K562 (cell line): ENCODE measurements at regions not wholly inside any gene's neighbourhood (a gene's known extent, or its start where the extent isn't known, plus 50 kb on each side); places are given as distances from the start of the nearest gene placed in this dataset.
"Not testable (repeated sequence)": the region's sequence is repeated elsewhere in the genome, so short reads cannot be mapped to it uniquely, and the experiment has no call there.

Source experiments
- ATAC-seq: fragments of 200-7000 bp; cut with Tn5 transposase; 3 replicates; pipeline ENCODE4 v1.9.1; 2020; ENCODE audit warnings: moderate library complexity
- BruUV-seq: library from RNA; stranded (reverse); fragments of 400-500 nt; replicated peaks from 2 replicates; lab custom pipeline; 2021; lab: Mats Ljungman, UMichigan
- CTCF ChIA-PET: fragments of 300-600 bp; formaldehyde crosslinking; extraction: SDS; loops from one replicate; lab custom pipeline; 2021; ENCODE audit warnings: low intra/inter-chr PET ratio; lab: Yijun Ruan, JAX
- POLR2A ChIA-PET: fragments of 300-600, 350-650 bp; sonication (Branson Sonifier 250); formaldehyde crosslinking; extraction: SDS; loops from one replicate; lab custom pipeline; 2021; ENCODE audit warnings: antibody characterized with exemption, inconsistent platforms; lab: Yijun Ruan, JAX
- DNase-seq, 4 experiments: peaks; one replicate each; pipeline versions ENCODE4 v3.0.0 to v3.0.0-alpha.2; 2011 to 2018; ENCODE audit warnings: low spot score in 3 of 4, mixed read lengths in 3 of 4; ENCODE audit errors: extremely low read depth in 1 of 4
- FAIRE-seq: peaks from 2 replicates; lab custom pipeline; 2011; peaks lifted over from hg19 to GRCh38; lab: Jason Lieb, UNC
- H2AFZ ChIP-seq: 2 replicates; pipeline ENCODE4 v1.6.0; 2011; ENCODE audit warnings: low read depth, low read length, control low read depth, inconsistent platforms
- H3K27ac ChIP-seq: fragments of 200-600 bp; 3 replicates; pipeline ENCODE4 v1.8.0; 2011; ENCODE audit warnings: low read depth, mild to moderate bottlenecking, control low read depth, inconsistent platforms, low read length, moderate library complexity, mixed read lengths; ENCODE audit errors: extremely low read depth
- H3K27me3 ChIP-seq, 2 experiments: fragments of 300-600 bp in 1 of 2; 2 replicates in 1 of 2; 3 replicates in 1 of 2; pipeline versions ENCODE4 v1.6.0 to v1.8.0; 2011; ENCODE audit warnings: inconsistent platforms in 2 of 2, low read length in 2 of 2, mild to moderate bottlenecking in 1 of 2, mixed read lengths in 1 of 2, moderate library complexity in 1 of 2; ENCODE audit not compliant: control insufficient read depth in 2 of 2, insufficient read depth in 2 of 2
- H3K36me3 ChIP-seq: fragments of 300-600 bp; 3 replicates; pipeline ENCODE4 v1.8.0; 2011; ENCODE audit warnings: mild to moderate bottlenecking, low read length, inconsistent platforms; ENCODE audit not compliant: control insufficient read depth, insufficient read depth
- H3K4me1 ChIP-seq, 2 experiments: fragments of 200-600 bp in 1 of 2; replicated peaks in 1 of 2; 2 replicates in 1 of 2; 3 replicates in 1 of 2; pipeline versions ENCODE4 v1.5.1 to v1.8.0; 2011; ENCODE audit warnings: inconsistent platforms in 2 of 2, low read length in 2 of 2, mild to moderate bottlenecking in 1 of 2, mixed read lengths in 1 of 2, moderate library complexity in 1 of 2; ENCODE audit not compliant: control insufficient read depth in 2 of 2, insufficient read depth in 2 of 2
- H3K4me2 ChIP-seq: 2 replicates; pipeline ENCODE4 v1.6.1; 2011; ENCODE audit warnings: low read length, control low read depth, inconsistent platforms, mixed read lengths; ENCODE audit not compliant: insufficient read depth
- H3K4me3 ChIP-seq: fragments of 200-600 bp; sonication (generic), shearing (Covaris generic); 2 replicates; pipeline ENCODE4 v1.5.1; 2016; ENCODE audit warnings: control low read depth, inconsistent platforms
- H3K79me2 ChIP-seq: fragments of 200-600 bp; 3 replicates; pipeline ENCODE4 v1.8.0; 2011; ENCODE audit warnings: low read length, inconsistent platforms; ENCODE audit not compliant: control insufficient read depth, insufficient read depth
- H3K9ac ChIP-seq, 2 experiments: 2 replicates each; pipeline versions ENCODE4 v1.6.0 to v1.6.1; 2011; ENCODE audit warnings: low read depth in 2 of 2, low read length in 2 of 2, control low read depth in 1 of 2, inconsistent platforms in 1 of 2, mild to moderate bottlenecking in 1 of 2, mixed read lengths in 1 of 2; ENCODE audit not compliant: insufficient read depth in 1 of 2
- H3K9me1 ChIP-seq: one replicate; pipeline ENCODE4 v1.6.0; 2011; ENCODE audit warnings: inconsistent platforms, mild to moderate bottlenecking, low read length, moderate library complexity; ENCODE audit not compliant: control insufficient read depth, insufficient read depth
- H3K9me3 ChIP-seq: replicated peaks from 2 replicates; pipeline ENCODE4 v1.5.1; 2011; ENCODE audit warnings: low read depth, low read length, inconsistent platforms; ENCODE audit not compliant: control insufficient read depth, insufficient read depth
- H4K20me1 ChIP-seq: replicated peaks from 2 replicates; pipeline ENCODE4 v1.6.1; 2011; ENCODE audit warnings: low read length, inconsistent platforms, mixed read lengths; ENCODE audit not compliant: control insufficient read depth, insufficient read depth
- GATAD2A ChIP-seq: fragments of 450-650 bp; IDR thresholded peaks from 2 replicates; pipeline ENCODE4 v1.6.1; 2017
- PATZ1 ChIP-seq: fragments of 250-450 bp; sonication (Bioruptor Pico); IDR thresholded peaks from 2 replicates; pipeline ENCODE4 v1.5.0; 2020; ENCODE audit warnings: mild to moderate bottlenecking, borderline replicate concordance
- ZNF41 ChIP-seq: fragments of 250-450 bp; sonication (Bioruptor Pico); conservative IDR thresholded peaks from 2 replicates; pipeline ENCODE4 v1.4.0; 2020; ENCODE audit warnings: mild to moderate bottlenecking
- ZNF518B ChIP-seq: fragments of 250-450 bp; sonication (Bioruptor Pico); IDR thresholded peaks from 2 replicates; pipeline ENCODE4 v1.5.0; 2021; ENCODE audit warnings: mild to moderate bottlenecking, moderate library complexity
- WGBS: fragments of 100-300 bp; shearing (Covaris generic); methylation state at CpG from one replicate; pipeline ENCODE4 v1.1.6; 2016; ENCODE audit warnings: low coverage, mixed read lengths; ENCODE audit not compliant: insufficient coverage; ENCODE audit errors: missing lambda C conversion rate; 5-methylcytosine and 5-hydroxymethylcytosine counted together
- in situ Hi-C: fragments of 300-500 bp; cut with MboI; formaldehyde crosslinking; loops from 4 replicates; pipeline ENCODE4 v1.15.0; 2018; ENCODE audit warnings: inconsistent platforms, mixed read lengths
- intact Hi-C: fragments of 100-400 bp; cut with micrococcal nuclease; formaldehyde crosslinking; loops from 2 replicates; pipeline ENCODE4 v1.14.2; 2022

DNA sequence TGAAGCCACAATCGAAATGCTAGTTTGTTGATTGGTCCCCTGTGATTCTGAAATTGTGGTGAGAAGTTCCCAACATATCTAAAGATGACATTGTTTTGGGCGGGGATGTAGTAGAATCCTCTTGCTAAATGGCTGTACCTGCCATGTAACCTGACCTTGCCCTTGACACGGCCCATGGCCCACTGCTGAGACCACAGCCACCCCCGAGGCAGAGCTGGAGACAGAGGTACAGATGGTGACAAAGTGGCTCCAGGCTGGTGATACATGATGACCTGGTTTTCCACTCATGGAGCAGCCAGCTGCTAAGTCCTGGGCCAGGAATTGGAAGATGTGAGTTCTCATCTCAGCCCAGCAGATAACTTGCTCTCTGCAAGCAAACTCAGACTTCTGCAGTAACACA is 226.5 kb downstream of the FOXD2 start (continued):
- TF ChIP-seq ZNF518B (CRISPR knock-in tag) (no peak), GATAD2A (no peak), ZNF41 (no peak), PATZ1 (no peak)
- TF ChIP-seq, all 486 proteins: peak for 0

GRCh38 chr1:47664896-47665295 is 227.1 kb downstream of the FOXD2 start:
- FAIRE-seq, H3K79me2 ChIP-seq, H4K20me1 ChIP-seq, POLR2A ChIA-PET, H2AFZ ChIP-seq, CTCF ChIA-PET, intact Hi-C loops, H3K27ac ChIP-seq, DNase-seq, BruUV-seq, H3K9ac ChIP-seq, H3K36me3 ChIP-seq, in situ Hi-C loops, ATAC-seq, H3K4me2 ChIP-seq, H3K4me3 ChIP-seq, H3K4me1 ChIP-seq, H3K9me3 ChIP-seq, H3K9me1 ChIP-seq: not testable (repeated sequence)
- 1% methylated on average over 8 of the region's 8 CpGs for WGBS
- H3K27me3 ChIP-seq, result peaks cover 4 to 25% of the 10 kb centered on the region in 2 experiments; a peak in 2 of 5 replicates
